ENCODE measurements at regions not wholly inside any gene's neighbourhood (a gene's known extent, or its start where the extent isn't known, plus 50 kb on each side); places are given as distances from the start of the nearest gene placed in this dataset.

DNA sequence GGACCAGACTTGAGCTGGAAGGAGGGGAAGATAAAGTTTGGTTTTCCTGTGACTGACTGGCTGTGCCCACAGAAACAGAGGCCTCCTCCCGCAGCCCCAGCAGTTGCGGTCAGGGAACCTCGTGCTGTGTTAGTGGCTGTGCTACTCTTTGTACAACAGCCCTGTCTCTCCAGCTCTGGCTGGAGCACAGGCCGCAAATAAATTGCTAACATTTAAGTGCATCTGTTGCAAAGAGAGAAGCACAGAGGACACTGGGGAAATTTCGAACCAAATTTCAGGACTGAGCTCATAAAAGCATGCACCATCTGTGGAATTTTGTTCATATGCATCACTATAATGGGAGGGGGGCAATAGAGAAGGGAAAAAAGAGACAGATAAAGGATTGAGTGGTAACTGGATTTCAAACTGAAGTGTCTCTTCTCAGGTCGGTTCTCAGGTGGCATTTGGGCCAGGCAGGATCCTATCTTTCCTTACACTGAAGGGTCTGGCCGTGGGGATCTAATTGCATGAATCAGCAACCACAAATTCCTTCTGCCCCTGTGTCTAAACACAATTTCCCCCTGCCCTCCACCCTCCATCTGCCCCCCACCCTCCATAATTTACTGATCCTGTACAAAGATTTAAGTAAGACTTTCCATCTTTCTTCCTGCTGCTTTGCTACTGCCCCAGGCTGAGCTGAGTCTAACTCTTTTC, 88.9 kb upstream of the ATXN1 start:
- no peak for DNase-seq

DNA sequence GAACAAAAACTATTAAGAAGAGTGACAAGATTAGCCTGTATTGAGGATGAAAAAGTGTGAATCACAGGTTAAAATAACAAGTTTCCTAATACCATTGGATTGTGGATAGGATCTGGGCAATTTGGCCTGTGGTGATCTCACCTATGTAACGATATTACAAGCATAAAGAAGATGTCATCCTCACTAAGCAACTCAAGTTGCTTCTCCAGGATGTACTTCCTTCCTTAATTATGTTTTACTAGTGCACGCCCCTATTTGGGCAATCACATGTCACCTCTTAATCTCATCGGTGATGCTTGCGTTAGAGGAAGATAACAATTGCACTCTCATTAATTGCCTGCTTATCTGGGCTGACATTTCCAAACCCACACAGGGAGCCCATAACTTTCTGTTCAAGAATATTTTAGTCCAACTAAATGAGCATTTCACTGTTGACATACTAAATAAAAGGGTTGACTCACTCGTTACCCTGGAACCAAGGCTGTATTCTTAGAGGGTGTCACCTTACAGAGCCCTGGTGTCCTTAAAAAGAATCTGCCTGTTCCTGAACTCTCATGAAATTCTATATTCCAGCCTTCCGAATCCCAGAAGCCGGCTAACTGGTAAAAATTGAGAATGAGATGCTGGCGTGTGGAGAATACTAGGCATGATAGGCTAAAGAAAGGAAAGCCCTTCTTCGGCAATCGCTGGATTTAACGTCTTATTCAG, 88.2 kb upstream of the ATXN1 start:
- no peak for DNase-seq

DNA sequence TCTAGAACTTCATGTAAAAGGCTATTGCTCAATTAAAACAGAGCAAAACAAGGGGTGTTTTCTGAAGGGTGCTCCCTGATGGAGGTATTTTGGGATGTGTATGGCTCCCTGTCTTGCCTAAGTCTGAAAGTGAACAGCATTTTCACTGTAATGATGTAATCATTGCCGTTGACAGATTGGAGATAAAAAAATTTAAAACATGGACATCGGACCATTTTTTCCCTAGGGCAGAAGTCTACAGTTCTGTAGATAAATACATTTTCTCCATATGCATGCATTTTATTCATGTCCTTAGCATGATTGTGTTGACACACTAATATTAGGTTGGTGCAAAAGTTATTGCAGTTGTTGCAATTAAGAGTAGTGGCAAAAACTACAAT, 85.1 kb upstream of the ATXN1 start:
- DNase-seq, result no peak

DNA sequence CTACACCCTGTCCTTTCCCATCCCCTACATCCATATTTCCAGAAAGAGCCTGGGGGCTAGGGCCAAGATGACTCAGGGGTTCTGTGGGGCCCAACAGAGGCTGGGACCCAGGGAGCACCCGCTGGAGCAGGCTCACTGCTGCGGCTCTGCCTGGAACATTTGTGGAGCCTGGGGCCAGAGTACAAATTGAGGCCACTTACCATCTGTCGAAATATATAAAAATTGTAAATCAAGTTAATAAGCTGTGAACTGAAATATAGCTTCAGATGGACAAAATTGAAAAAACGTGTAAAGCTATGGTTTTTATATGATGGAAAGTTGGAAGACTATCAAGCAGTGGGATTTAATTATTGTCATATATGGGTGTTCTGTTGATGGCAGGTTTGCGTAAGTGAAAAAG, 82.9 kb upstream of the ATXN1 start:
- no peak for DNase-seq

DNA sequence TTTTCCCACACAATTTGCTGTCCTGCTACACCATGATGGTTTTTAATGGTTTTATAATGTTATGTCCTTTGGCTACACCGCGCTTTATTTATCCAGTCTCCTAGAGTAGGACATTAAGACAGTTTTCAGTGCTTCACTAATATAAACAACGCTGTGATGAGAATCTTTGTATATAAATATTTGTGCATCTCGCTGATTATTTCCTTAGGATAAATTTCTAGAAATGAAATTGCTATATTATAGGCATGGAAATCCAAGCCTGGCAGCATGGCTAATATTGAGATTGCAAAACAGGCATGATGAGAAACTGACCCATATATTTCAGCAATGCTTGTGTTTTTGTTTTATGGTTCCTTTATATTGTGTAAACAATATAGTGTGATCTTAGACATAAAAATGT, 81.4 kb upstream of the ATXN1 start:
- DNase-seq, result no peak

DNA sequence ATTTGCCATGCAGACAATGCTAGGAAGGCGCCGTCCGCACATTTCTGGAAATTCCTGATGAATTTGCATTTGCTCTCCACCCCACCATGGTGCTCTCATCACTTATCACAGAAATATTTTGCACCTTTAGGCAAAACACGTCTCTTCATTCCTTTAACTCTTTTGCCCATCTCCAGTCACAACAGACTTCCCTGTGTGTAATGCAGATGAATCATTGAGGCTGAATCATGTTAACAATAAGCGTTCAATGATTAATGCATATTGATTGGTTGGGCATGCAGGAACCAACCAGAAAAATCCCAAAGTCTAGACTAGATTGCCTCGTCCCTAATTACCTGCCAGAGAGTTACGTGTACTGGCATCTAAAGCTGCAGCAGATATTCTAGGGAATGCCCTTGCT, 80.0 kb upstream of the ATXN1 start:
- no peak for DNase-seq

DNA sequence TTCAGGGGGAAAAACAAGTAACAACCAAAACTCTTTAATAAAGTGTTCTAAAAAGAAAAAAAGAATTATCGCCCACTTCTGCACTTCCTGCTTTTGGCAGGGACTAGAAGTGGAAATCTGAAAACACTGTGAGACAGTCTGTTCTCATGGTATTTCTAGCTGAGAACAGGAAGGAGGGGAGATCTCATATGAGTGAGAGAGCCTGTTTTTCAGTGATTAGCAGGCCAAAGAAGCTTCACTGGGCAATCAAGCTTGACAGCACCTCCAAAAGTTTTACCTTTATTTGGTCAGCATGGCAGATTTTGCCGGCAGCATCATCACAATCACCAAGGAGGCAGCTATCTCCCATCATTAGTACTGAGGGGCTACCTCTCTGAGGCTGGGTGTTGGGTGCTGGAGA, 79.5 kb upstream of the ATXN1 start:
- no peak for DNase-seq

DNA sequence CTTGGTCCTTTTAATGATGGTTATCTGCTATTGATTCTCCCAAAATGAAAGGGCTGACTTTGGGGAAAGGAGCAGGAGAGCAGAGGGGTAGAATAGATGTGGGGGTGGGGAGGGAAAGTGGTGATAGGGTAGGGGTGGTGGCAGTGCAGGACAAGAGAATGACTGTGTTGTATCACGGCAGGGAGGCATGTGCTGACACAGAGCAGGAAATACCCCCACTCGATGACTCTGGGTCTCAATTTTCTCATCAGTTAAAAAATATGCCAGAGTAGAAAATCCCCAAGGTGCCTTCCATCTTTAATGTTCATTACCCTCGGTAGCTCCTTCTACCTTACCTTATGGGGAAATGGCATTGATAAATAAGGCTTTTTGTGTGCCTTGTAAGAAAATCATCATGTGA, 79.0 kb upstream of the ATXN1 start:
- DNase-seq, result no peak

DNA sequence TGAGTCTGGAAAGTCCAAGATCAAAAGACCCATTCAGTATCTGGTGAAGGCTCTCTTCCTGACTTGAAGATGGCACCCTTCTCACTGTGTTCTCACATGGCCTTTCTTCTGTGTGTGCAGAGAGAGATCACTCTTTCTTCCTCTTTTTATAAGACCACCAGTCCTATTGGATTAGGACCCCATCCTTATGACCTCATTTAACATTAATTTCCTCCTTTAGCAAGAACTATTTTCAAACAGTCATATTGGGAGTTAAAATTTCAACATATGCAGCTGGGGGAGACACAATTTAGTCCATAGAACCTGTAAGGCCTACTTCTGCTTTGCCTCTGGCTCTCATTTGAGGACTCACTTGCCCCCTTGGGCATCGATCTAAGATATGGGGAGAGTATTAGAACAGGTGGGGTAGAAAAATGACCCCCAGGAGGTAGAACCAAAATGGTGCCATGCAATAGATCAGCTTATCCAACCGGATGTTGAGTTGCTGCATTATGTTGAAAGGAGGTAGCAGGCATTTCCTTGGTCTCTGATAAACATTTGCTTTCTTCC, 78.4 kb upstream of the ATXN1 start:
- DNase-seq, result no peak

DNA sequence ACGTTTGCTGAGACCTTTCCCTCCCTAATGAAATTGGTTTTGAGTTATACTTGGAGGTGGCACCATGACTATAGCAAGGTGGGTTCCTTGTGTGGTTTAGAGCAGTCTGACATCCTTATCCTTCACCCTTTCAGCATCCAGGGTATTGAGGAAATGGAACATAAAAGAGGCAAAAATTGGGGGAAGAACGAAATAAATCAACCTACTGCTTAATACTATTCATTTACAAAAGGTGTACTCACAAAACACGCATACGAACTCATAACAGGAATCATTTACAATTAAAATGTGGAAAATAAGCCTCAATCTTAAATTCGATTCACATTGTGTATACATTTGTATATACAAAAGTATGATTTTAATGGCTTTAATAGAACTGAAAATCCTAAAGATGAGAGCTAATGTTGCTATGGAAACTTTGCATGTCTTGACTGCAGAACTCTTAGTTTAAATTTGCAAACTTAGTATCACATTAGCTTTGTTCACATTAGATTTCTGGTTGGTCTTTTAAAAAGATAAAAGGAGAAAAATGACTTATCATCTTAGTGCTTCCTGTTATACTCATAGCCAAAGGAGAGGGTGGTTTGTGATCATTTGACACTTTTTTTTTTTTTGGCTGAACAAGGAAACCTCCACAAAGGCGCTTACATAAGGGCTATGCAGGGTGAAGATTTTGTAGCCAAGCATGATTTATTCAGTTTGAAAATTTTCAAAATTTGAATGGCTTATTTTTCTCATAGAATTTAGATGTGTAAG, 76.1 kb upstream of the ATXN1 start:
- DNase-seq, result no peak

DNA sequence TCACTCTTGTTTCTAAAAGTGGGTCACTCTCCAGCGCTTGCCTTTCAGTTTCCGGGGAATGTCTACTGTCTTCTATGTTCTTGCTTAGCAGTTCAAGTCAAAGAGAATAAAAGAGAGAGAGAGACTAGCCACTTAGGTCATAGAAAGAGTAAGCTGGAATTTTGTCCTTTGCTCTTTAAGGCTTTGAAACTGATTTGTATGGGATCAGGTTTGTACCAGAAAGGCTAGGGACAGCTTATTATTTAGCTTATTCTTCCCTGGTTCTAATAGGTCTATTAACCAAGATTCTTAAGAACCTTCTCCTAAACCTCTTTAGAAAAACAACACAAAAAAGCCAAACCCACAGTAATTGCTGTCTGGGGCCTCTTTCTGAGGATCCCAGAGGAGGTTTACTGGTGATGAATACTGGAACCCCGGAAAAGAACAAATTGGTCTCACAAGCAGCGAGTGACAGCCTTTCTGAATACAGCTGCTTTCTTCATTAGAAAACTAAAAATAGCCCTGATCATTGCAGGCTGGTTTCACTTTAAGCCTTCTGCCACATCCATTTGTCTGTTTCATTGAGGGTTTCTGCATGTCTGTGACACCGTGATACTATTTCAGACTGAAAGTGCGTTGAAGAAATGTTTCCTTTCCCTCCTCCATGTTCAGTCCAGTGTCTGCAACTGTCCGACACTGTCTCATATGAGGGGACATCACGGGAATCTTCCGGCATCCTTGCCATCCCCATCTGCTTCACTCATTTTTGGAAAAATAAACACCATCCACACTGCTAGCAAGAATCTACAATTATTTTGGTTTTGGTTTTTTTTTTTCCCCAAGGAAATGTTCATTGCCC, 75.1 kb upstream of the ATXN1 start:
- DNase-seq, result no peak

DNA sequence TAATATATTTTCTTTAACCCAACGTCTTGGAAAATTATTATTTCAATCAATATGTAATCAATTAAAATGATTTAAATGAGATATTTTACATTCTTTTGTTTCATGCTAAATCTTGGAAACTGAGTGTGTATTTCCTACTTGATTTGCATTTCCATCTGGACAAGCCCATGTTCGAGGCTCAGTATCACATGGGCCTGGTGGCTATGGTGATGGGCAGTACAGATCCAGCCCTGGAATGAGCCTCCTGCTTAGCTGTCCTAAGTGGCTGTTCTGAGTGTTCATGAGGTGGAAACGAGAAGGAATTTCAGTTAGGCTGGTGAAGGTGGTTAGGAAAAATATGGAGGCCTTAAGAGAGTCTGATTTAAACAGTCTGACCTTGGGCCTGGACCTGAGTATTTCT, 73.0 kb upstream of the ATXN1 start:
- DNase-seq, result no peak

DNA sequence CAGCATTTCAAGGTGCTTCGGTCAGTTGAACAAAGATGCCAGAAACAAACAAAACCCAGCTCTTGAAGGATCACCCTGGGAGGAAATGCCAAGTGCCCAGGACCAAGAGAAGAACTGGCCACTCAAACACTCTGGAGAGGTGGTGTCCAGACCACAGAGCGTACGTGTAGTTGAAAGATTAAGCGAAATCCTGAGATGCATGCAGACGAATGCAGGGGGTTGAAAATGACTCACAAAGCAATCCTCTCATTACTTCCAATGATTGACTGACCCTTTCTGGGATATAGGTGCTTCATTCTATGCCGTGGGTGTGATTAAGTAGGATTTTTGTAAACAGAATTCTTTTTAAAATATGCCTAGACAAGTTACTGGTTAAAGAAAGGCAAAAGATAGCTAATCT, 71.5 kb upstream of the ATXN1 start:
- DNase-seq, result no peak

DNA sequence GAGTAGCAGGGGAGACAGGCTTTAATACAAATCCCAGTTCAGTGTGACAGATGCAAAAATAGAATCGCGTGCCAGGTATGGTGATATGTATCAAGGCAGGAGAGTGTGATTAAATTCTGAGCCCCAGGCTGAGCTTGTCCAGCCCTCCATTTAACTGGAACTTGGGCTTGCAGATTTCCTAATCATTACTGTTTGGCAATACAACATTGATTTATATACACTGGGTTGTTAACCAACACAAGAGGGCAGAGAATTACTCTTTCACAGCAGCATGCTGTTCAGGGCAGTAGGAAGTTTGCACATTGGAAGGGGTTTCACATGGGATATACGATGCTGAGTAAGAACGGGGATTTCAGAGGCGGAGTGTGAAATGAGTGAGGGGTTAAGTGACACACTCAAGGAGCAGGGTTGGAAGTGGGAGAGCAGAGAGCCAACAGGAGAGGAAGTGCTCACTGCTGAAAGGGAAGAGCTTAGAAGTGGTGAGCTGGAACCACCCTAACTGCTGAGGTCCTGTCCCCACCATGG, 70.8 kb upstream of the ATXN1 start:
- no peak for DNase-seq

DNA sequence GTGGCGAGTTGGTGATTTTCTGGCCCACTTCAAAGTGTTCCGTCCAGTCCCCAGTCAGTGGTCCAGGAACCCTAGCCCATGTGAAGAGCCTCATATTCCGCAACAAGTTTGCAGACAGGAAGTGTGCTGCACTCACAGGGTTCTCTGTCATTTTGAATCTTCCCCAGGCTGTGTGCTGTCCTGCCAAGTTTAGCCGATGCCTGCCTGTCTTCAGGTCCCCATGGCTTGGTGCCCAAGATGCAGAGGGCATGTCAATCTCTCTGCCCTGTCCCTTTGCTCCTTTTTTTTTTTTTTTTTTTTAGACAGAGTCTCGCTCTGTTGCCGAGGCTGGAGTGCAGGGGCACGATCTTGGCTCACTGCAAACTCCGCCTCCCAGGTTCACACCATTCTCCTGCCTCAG, 69.9 kb upstream of the ATXN1 start:
- DNase-seq, result no peak

DNA sequence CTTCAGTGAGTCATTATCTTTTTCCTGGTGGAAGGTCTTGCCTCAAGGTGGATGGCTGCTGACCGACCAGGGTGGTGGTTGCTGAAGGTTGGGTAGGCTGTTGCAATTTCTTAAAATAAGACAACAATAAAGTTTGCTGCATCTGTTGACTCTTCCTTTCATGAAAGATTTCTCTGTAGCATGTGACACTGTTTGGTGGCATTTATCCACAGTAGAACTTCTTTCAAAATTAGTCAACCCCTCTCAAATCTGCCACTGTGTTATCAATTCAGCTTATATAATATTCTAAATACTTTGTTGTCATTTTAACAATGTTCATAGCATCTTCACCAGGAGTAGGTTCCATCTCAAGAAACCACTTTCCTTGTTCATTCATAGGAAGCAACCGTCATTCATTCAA, 66.8 kb upstream of the ATXN1 start:
- no peak for DNase-seq

DNA sequence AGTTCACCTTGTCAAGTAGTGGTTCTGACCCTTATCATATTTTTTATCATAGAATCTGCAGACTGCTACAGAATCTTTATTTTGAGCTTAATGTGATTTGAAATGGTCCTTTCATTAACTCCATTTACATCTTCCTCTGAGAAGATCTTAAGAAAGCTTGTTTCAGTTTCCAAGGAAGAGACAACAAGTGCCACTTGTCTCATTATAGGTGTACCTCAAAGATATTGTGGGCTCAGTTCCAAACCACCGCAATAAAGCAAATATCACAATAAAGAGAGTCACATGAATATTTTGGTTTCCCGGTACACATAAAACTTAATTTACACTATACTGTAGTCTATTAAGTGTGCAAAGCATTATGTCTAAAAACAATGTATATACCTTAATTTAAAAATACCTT, 66.4 kb upstream of the ATXN1 start:
- no peak for DNase-seq

DNA sequence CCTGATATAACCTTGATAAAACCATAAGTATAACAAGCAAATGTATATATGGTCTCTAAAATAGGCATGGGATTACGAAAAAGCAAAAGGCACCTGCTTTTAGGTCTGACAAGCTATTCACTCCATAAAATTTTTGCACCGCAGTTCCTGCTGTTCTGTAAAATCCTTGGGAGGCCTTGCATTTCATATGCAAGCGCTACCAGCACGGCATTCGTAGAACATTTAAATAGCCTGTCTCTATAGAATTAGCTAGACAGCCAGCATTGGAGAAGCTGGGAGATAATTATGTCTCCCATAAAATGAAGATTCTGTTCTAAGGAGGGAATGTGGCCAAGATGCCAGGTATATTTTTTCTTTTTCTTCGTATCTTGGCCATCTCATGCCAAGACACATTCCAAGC, 64.5 kb upstream of the ATXN1 start:
- no peak for DNase-seq

DNA sequence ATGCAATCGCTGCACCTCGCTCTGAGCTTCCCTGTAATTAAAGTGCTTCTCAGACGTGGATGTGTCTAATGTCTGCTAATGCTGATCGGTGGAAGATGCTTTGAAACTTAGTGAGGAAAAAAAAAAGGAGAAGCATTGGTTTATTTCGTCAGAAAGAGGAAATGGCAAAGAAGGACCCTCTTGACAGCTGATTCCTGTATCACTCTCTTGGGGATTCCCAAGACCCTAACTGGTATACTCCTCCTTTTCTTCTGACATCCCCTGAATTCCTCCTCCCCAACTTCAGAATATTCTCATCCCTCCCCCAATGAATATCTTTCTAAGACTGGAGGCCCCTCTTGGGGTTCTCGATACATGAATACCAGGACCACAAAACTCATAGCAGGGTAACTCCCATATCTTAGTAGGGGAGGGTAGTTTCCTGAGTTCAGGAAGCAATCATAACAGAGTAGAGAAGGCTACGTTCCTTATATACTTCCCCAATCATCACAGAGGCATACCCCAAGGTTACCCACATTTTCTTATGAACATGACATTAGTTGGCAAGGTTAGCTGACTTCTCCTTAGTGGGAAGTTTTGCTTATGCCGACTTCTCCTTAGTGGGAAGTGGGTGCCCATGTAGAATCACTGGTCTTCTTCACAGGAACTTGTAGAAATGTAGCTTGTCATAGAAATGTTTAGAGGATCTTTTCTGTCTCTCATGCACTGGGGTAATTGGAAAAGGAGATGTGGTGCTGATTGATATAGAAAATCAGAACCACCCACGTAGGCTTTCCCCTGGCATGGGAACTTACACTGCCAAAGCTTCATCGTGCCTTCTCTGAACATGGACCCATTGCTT, 63.8 kb upstream of the ATXN1 start:
- DNase-seq, result no peak

DNA sequence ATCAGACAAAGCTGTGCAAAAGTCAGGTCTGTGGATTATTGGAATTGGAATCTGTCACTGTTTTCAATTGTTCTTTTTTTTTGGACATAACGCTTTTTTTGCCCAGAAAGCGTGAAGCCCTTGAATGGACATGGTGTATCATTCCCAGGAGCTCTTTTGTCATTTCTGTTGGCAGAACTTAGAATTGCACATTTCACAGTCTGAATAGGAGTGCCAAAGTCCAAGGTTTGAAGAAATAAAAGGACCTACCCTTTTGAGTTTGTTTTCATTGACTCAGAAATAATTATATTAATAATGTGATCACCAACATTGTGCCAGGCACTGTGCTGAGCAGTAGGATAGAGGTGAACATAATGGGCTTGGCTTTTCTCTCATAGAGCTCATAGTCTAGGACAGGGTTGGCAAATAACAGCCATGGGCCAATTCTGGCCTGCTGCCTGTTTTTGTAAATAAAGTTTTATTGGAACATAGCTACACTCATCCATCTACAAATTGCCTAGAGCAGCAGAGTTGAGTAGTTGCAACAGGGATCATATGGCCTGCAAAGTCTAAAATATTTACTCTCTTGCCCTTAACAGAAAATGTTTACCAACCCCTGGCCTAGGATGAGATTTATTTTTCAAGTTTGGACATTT, 62.6 kb upstream of the ATXN1 start:
- no peak for DNase-seq

DNA sequence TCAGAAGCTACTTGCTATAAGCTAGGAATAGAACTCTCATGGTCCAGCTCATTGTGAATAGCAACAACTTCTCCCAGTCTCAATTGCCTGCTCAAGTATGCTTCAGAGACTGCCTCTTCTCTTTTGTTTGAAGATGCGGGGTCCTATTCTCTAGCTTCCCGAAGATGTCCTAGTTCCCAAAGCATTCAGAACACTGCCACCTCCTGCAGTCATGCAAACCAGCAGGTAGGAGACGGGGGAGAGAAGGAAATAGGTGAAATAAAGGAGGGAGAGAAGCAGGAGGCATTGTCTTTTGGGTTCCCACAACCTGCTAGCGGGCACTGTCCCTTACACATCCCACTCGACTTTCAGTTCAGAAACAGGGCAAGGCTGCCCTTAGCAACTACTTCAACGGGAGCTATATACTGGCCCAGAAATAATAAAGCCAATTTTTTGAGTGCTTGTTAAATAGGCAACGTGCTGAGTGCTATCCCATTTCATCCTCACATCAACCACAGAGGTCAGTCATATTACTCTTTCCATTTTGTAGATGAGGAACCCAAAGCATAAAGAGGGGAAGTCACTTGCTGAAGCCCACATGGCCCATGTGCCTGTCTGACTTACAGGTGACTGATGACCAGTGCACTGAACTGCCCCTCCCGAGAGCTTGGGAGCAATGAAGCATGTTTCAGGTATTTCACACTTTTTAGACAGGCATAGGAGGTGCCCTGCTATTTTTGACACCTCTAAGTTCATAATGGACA, 61.9 kb upstream of the ATXN1 start:
- no peak for DNase-seq
